ENCODE measurements at regions not wholly inside any gene's neighbourhood (a gene's known extent, or its start where the extent isn't known, plus 50 kb on each side); places are given as distances from the start of the nearest gene placed in this dataset.
"Not testable (repeated sequence)": the region's sequence is repeated elsewhere in the genome, so short reads cannot be mapped to it uniquely, and the experiment has no call there.

- not testable (repeated sequence) for TF ChIP-seq POLR2A (IDR thresholded peaks at IDR 0.05; ENCODE audit: low read depth); CTCF (IDR thresholded peaks at IDR 0.05); EP300 (IDR thresholded peaks at IDR 0.05)
Observed at GRCh38 chr6:155748778-155749177, 293.1 kb upstream of the NOX3 start.

Data from esophagus muscularis mucosa (tissue), 4 donors.